Activated naive CD4-positive, alpha-beta T cell treated with anti-CD3 and anti-CD28 coated beads for 36 hours (primary cell): ENCODE measurements at regions not wholly inside any gene's neighbourhood (a gene's known extent, or its start where the extent isn't known, plus 50 kb on each side); places are given as distances from the start of the nearest gene placed in this dataset.

Source experiments
- CTCF ChIA-PET: fragments of 350-600 bp; sonication (Branson Sonifier 250); formaldehyde crosslinking; loops from one replicate; lab custom pipeline; 2021; ENCODE audit warnings: antibody characterized with exemption; lab: Charles Lee
- DNase-seq: peaks from one replicate; pipeline ENCODE4 v3.0.0-alpha.2; 2020
- H3K27ac Mint-ChIP-seq: one replicate; pipeline ENCODE4 v1.8.0; 2021; ENCODE audit warnings: mild to moderate bottlenecking, mixed read lengths
- H3K27me3 Mint-ChIP-seq: one replicate; pipeline ENCODE4 v1.8.0; 2021; ENCODE audit warnings: low read depth, mixed read lengths
- H3K36me3 Mint-ChIP-seq: one replicate; pipeline ENCODE4 v1.8.0; 2021; ENCODE audit warnings: low read depth, mixed read lengths
- H3K4me1 Mint-ChIP-seq: one replicate; pipeline ENCODE4 v1.8.0; 2021; ENCODE audit warnings: low read depth, mixed read lengths
- H3K4me3 Mint-ChIP-seq: one replicate; pipeline ENCODE4 v1.8.0; 2021; ENCODE audit warnings: mild to moderate bottlenecking, moderate library complexity, mixed read lengths
- H3K9me3 Mint-ChIP-seq: one replicate; pipeline ENCODE4 v1.8.0; 2021; ENCODE audit warnings: mixed read lengths
- intact Hi-C: fragments of 100-400 bp; cut with micrococcal nuclease; formaldehyde crosslinking; loops from one replicate; pipeline ENCODE4 v1.15.1; 2023

GRCh38 chr13:73702419-73703071 lies 431.7 kb downstream of the KLF12 start:
- H3K4me1 Mint-ChIP-seq, result peaks cover 41% of the 10 kb centered on the region
- DNase-seq, result peak; percentile 61
- CTCF ChIA-PET, result interaction anchor here (0.6 to 0.9 kb wide), 3 partner anchors 18 to 644 kb away, joined by 3 read pairs; partner anchors contain the start of gene KLF5
- peak overlapping the region; percentile 71 for H3K27ac Mint-ChIP-seq
- H3K9me3 Mint-ChIP-seq, result no peaks in the 10 kb centered on the region
- H3K36me3 Mint-ChIP-seq, result peaks cover 10% of the 10 kb centered on the region
- peak overlapping the region; percentile 62 for H3K4me3 Mint-ChIP-seq
- H3K27me3 Mint-ChIP-seq, result no peaks in the 10 kb centered on the region
- intact Hi-C loops, result loop anchor here (1.0 to 2.0 kb wide), 3 partner anchors 13 to 282 kb away; no protein-coding TSS in a partner anchor

GRCh38 chr13:73701160-73701559 lies 433.0 kb downstream of the KLF12 start:
- CTCF ChIA-PET, result no interaction called here
- Mint-ChIP-seq H3K4me3 (no peak overlapping the region), H3K4me1 (peaks cover 42% of the 10 kb centered on the region), H3K27me3 (no peaks in the 10 kb centered on the region), H3K9me3 (no peaks in the 10 kb centered on the region), H3K27ac (no peak overlapping the region), H3K36me3 (peaks cover 7% of the 10 kb centered on the region)
- intact Hi-C loops, result no loop called here
- no peak for DNase-seq

DNA sequence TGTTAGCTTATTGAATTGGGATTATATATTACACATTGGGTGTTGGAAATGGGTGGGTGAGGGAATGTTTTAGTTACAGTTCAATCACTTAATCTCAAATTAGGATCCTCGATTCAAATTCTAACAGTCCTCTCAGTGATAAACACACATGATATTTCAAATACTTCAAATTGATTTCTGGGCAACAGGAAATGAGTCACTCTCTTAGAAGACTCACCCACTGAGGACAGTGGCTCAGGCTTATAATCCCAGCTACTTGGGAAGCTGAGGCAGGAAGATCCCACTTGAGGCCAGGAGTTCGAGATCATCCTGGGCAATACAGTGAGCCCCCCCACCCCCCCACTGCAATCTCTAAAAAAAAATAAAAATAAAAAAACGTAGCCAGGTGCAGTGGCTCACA lies 435.3 kb downstream of the KLF12 start:
- DNase-seq, result no peak
- CTCF ChIA-PET, result no interaction called here
- no peak overlapping the region for H3K27ac Mint-ChIP-seq
- peaks cover 35% of the 10 kb centered on the region for H3K4me1 Mint-ChIP-seq
- no peaks in the 10 kb centered on the region for H3K9me3 Mint-ChIP-seq
- no peaks in the 10 kb centered on the region for H3K27me3 Mint-ChIP-seq
- H3K4me3 Mint-ChIP-seq, result no peak overlapping the region
- peaks cover 13% of the 10 kb centered on the region for H3K36me3 Mint-ChIP-seq
- intact Hi-C loops, result no loop called here

GRCh38 chr13:73697166-73697565 lies 437.0 kb downstream of the KLF12 start:
- intact Hi-C loops, result no loop called here

GRCh38 chr13:73696713-73697112 lies 437.5 kb downstream of the KLF12 start:
- CTCF ChIA-PET, result interaction anchor here (0.7 kb wide), 2 partner anchors 15 to 415 kb away, joined by 3 read pairs; no protein-coding TSS in a partner anchor
- no peak overlapping the region for H3K4me3 Mint-ChIP-seq

More at GRCh38 chr13:73697166-73697565, 437.0 kb downstream of the KLF12 start:
- CTCF ChIA-PET, result no interaction called here
- Mint-ChIP-seq H3K4me3 (no peak overlapping the region), H3K27ac (no peak overlapping the region), H3K4me1 (peaks cover 21% of the 10 kb centered on the region), H3K27me3 (no peaks in the 10 kb centered on the region), H3K9me3 (no peaks in the 10 kb centered on the region), H3K36me3 (peaks cover 20% of the 10 kb centered on the region)
- no peak for DNase-seq

GRCh38 chr13:73696271-73696670 lies 437.9 kb downstream of the KLF12 start:
- Mint-ChIP-seq H3K27ac (no peak overlapping the region), H3K4me3 (no peak overlapping the region), H3K27me3 (no peaks in the 10 kb centered on the region), H3K9me3 (no peaks in the 10 kb centered on the region), H3K36me3 (peaks cover 22% of the 10 kb centered on the region), H3K4me1 (peaks cover 17% of the 10 kb centered on the region)
- intact Hi-C loops, result no loop called here
- CTCF ChIA-PET, result interaction anchor here (0.7 kb wide), 2 partner anchors 15 to 414 kb away, joined by 3 read pairs; no protein-coding TSS in a partner anchor
- no peak for DNase-seq

More at GRCh38 chr13:73696713-73697112, 437.5 kb downstream of the KLF12 start:
- H3K27me3 Mint-ChIP-seq, result no peaks in the 10 kb centered on the region
- DNase-seq, result no peak
- H3K27ac Mint-ChIP-seq, result no peak overlapping the region
- no peaks in the 10 kb centered on the region for H3K9me3 Mint-ChIP-seq
- H3K36me3 Mint-ChIP-seq, result peaks cover 22% of the 10 kb centered on the region
- intact Hi-C loops, result no loop called here
- H3K4me1 Mint-ChIP-seq, result peaks cover 19% of the 10 kb centered on the region

DNA sequence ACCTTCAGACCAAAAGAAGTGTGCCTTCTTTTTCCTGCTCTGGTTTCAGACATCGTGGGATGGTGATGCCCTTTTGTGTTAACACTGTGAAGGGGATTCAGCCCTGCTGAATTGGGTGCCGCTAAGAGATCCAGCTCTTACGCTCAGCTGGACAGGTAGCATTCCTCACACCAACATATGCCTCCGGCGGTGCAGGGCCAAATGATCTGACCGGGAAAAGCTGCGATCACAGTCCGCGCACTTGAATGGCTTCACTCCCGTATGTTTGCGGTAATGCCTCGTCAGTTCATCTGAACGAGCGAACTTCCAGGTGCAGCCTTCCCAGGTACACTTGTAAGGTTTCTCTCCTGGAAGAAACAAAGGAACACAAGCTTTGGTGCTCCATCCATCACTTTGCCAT lies 438.9 kb downstream of the KLF12 start:
- H3K27me3 Mint-ChIP-seq, result no peaks in the 10 kb centered on the region
- H3K9me3 Mint-ChIP-seq, result no peaks in the 10 kb centered on the region
- intact Hi-C loops, result no loop called here
- H3K27ac Mint-ChIP-seq, result no peak overlapping the region
- no peak for DNase-seq
- CTCF ChIA-PET, result no interaction called here
- no peak overlapping the region for H3K4me3 Mint-ChIP-seq
- peaks cover 22% of the 10 kb centered on the region for H3K36me3 Mint-ChIP-seq
- peaks cover 15% of the 10 kb centered on the region for H3K4me1 Mint-ChIP-seq

DNA sequence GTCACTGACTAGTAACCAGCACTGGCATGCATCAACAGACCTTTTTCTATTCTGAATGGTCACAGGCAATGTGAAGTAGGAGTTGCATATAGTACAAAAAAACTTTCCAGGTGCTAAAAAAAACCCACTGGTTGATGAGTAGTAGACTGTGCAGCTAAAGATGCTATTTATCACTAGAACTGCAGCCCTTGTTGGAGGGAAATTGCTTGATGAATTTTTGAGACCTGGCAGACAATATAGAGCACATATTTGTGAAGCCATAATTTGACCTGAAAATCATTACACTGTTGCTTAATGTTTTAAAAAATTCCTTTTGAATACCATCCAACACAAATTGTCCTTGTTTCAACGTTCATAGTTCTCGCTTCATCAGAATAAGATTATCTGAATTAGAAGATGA lies 441.0 kb downstream of the KLF12 start:
- Mint-ChIP-seq H3K27me3 (no peaks in the 10 kb centered on the region), H3K27ac (no peak overlapping the region), H3K4me3 (no peak overlapping the region), H3K36me3 (peaks cover 26% of the 10 kb centered on the region), H3K9me3 (no peaks in the 10 kb centered on the region), H3K4me1 (peaks cover 7% of the 10 kb centered on the region)
- intact Hi-C loops, result no loop called here
- CTCF ChIA-PET, result no interaction called here
- no peak for DNase-seq

DNA sequence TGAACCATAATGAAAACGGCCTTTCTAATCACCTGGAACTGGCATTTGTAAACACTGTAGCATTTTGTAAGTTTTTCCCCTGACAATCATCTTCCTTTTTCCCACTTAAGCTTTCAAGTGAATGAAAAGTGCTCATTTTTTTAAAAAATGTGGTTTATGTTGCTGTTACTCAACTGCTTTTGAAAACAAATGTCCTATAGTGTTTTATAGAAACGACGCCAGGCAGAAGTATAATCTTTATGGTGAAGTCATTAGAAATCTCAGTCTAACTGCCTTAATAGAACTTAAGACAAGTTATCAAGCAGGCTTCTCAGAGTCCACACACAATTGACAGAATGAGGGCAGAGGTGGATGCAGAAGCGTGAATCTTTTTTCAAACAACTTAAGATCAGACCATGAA lies 442.3 kb downstream of the KLF12 start:
- no peak overlapping the region for H3K4me3 Mint-ChIP-seq
- H3K4me1 Mint-ChIP-seq, result no peaks in the 10 kb centered on the region
- H3K36me3 Mint-ChIP-seq, result peaks cover 23% of the 10 kb centered on the region
- intact Hi-C loops, result loop anchor here (1.0 kb wide), 1 partner anchor 36 kb away; no protein-coding TSS in a partner anchor
- H3K27me3 Mint-ChIP-seq, result no peaks in the 10 kb centered on the region
- DNase-seq, result no peak
- H3K9me3 Mint-ChIP-seq, result no peaks in the 10 kb centered on the region
- CTCF ChIA-PET, result no interaction called here
- H3K27ac Mint-ChIP-seq, result no peak overlapping the region

DNA sequence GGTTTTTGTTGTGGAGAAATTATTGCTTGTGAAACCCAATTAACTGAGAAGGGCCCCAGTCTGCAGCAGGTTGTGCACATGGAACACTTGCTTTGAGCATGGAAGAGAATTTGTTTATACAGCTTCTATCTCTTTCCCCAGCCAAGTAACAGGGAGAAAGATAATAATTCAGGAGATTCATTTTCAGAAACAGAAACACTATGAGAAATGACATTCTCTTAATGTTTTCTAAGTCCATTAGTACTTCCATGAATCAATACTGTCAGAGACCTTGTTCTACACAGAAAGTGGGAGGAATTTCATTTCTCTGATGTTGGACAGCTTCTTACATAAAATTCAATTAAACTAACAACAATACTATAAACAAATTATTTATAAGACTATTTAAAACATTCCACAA lies 446.3 kb downstream of the KLF12 start:
- H3K27ac Mint-ChIP-seq, result no peak overlapping the region
- intact Hi-C loops, result no loop called here
- CTCF ChIA-PET, result interaction anchor here (0.7 kb wide), 1 partner anchor 1077 kb away, joined by 3 read pairs; no protein-coding TSS in a partner anchor
- H3K4me3 Mint-ChIP-seq, result no peak overlapping the region
- H3K27me3 Mint-ChIP-seq, result no peaks in the 10 kb centered on the region
- no peak for DNase-seq
- no peaks in the 10 kb centered on the region for H3K4me1 Mint-ChIP-seq
- peaks cover 1% of the 10 kb centered on the region for H3K9me3 Mint-ChIP-seq
- peaks cover 8% of the 10 kb centered on the region for H3K36me3 Mint-ChIP-seq

DNA sequence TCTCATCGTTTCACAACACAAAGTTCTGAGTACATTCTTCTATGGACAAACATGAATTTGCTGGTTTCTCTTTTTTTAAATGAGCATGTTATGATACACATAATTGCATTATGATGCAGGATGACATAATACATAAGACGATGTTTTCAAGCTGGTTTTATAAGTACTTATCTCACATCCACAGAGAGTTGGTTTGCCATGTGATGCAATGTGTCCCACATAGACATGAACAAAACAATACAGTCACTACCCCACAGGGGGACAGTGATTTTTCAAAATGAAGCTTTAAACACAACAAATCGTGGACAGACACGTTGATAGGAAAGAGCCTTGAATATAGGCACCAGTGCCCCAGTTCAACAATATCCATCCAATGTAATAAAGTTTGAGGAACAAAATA lies 447.1 kb downstream of the KLF12 start:
- CTCF ChIA-PET, result no interaction called here
- peaks cover 7% of the 10 kb centered on the region for H3K36me3 Mint-ChIP-seq

DNA sequence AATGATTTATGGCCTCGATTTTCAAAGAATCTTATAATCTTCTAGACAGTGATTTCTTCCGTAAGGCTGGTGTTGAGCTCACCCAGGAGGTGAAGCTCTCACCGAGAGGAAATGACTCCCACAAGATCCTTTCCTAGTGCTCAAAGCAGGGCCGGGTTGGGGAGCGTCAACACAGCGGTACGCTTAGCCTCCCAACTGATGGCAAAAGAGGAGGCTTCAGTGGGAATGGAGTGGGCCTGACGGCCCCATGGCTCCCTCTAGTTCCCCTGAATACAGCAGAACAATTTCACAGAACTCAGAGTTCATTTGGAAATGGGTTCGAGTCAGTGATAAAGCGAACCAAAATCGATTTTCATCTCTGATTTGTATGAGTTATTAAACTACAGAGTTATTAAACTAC lies 449.5 kb downstream of the KLF12 start:
- no peaks in the 10 kb centered on the region for H3K4me1 Mint-ChIP-seq
- H3K9me3 Mint-ChIP-seq, result peaks cover 1% of the 10 kb centered on the region
- intact Hi-C loops, result no loop called here
- H3K4me3 Mint-ChIP-seq, result no peak overlapping the region
- H3K27me3 Mint-ChIP-seq, result no peaks in the 10 kb centered on the region
- no peak for DNase-seq
- CTCF ChIA-PET, result interaction anchor here (0.6 kb wide), 1 partner anchor 13 kb away, joined by 3 read pairs; no protein-coding TSS in a partner anchor
- H3K27ac Mint-ChIP-seq, result no peak overlapping the region
- H3K36me3 Mint-ChIP-seq, result peaks cover 5% of the 10 kb centered on the region

More for the DNA sequence above, 447.1 kb downstream of the KLF12 start:
- Mint-ChIP-seq H3K4me3 (no peak overlapping the region), H3K27ac (no peak overlapping the region), H3K4me1 (no peaks in the 10 kb centered on the region), H3K27me3 (no peaks in the 10 kb centered on the region), H3K9me3 (peaks cover 1% of the 10 kb centered on the region)
- intact Hi-C loops, result no loop called here
- no peak for DNase-seq

- intact Hi-C loops, result no loop called here
- H3K36me3 Mint-ChIP-seq, result peaks cover 2% of the 10 kb centered on the region
- H3K27ac Mint-ChIP-seq, result no peak overlapping the region
- no peak for DNase-seq
- H3K27me3 Mint-ChIP-seq, result no peaks in the 10 kb centered on the region
- CTCF ChIA-PET, result no interaction called here
- H3K4me1 Mint-ChIP-seq, result no peaks in the 10 kb centered on the region
- H3K9me3 Mint-ChIP-seq, result peaks cover 1% of the 10 kb centered on the region
- no peak overlapping the region for H3K4me3 Mint-ChIP-seq
Observed at GRCh38 chr13:73684286-73684685, 449.9 kb downstream of the KLF12 start.
